HG03565 (cell line): ENCODE measurements at regions not wholly inside any gene's neighbourhood (a gene's known extent, or its start where the extent isn't known, plus 50 kb on each side); places are given as distances from the start of the nearest gene placed in this dataset.

Source experiments
- ATAC-seq: cut with Tn5 transposase; IDR thresholded peaks from one replicate; pipeline ENCODE4 v1.9.1; 2021; ENCODE audit warnings: mild to moderate bottlenecking, moderate library complexity; ENCODE audit not compliant: unreplicated experiment

- ATAC-seq = no peak
These were observed 95.5 kb upstream of the PDE3A start for GRCh38 chr12:20272801-20273200.

- no peak for ATAC-seq
These were observed 94.3 kb upstream of the PDE3A start for GRCh38 chr12:20274008-20274407.

GRCh38 chr12:20278276-20278675 is 90.1 kb upstream of the PDE3A start:
- ATAC-seq = no peak

GRCh38 chr12:20280515-20280914 is 87.8 kb upstream of the PDE3A start:
- ATAC-seq = no peak

- ATAC-seq = no peak
These were observed 85.9 kb upstream of the PDE3A start for GRCh38 chr12:20282401-20282800.

GRCh38 chr12:20283482-20283881 is 84.9 kb upstream of the PDE3A start:
- no peak for ATAC-seq

- ATAC-seq = no peak
These were observed 78.8 kb upstream of the PDE3A start for GRCh38 chr12:20289520-20289919.

- no peak for ATAC-seq
These were observed 67.9 kb upstream of the PDE3A start for GRCh38 chr12:20300457-20300856.

GRCh38 chr12:20305470-20305869 is 62.9 kb upstream of the PDE3A start:
- no peak for ATAC-seq

GRCh38 chr12:20309504-20310148 is 58.7 kb upstream of the PDE3A start:
- ATAC-seq = no peak

- ATAC-seq = no peak
These were observed 54.0 kb upstream of the PDE3A start for GRCh38 chr12:20314328-20314727.

GRCh38 chr12:20317554-20317953 is 50.8 kb upstream of the PDE3A start:
- no peak for ATAC-seq
